Activated T-helper 9 cell treated with anti-CD3 and anti-CD28 coated beads, Interleukin-2, amount 50 U/mL, for 16 hours (primary cell): ENCODE measurements at regions not wholly inside any gene's neighbourhood (a gene's known extent, or its start where the extent isn't known, plus 50 kb on each side); places are given as distances from the start of the nearest gene placed in this dataset.
"Not testable (repeated sequence)": the region's sequence is repeated elsewhere in the genome, so short reads cannot be mapped to it uniquely, and the experiment has no call there.

Experiments
- DNase-seq: peaks from one replicate; pipeline ENCODE4 v3.0.0-alpha.2; 2020; ENCODE audit warnings: low read depth

DNA sequence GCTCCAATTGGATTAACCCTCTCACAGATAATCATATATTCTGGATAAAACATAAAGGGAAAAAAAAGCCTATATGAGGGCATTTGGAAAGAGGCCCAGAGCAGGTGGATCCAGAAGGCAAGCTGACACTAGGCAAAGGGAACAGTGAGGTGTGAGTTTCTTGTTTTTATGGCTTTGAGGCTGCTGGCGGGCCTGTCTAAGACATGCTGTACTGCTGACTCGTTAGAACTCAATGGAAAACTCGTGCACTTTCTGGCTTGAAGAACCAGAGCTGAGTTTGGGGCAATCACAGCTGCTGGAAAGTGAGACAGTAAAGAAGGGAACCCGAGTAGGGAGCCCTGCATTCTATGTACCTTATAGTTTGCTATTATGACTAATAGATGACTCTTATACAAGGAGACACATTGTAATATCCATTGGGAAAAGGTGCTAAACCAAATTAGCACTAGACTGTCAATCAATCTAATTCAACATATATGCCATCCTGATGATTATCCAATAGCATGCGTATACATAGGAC, 637.1 kb downstream of the GATA3 start:
- no peak for DNase-seq

DNA sequence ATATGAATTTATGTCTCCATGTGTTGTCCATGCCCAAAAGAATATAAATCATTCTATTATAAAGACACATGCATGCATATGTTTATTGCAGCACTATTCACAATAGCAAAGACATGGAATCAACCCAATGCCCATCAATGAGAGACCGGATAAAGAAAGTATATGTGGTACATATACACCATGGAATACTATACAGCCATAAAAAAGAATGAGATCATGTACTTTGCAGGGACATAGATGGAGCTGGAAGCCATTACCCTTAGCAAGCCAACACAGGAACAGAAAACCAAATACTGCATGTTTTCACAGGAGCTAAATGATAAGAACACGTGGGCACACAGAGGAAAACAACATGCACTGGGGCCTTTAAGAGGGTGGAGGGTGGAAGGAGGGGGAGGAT, 639.1 kb downstream of the GATA3 start:
- not testable (repeated sequence) for DNase-seq

DNA sequence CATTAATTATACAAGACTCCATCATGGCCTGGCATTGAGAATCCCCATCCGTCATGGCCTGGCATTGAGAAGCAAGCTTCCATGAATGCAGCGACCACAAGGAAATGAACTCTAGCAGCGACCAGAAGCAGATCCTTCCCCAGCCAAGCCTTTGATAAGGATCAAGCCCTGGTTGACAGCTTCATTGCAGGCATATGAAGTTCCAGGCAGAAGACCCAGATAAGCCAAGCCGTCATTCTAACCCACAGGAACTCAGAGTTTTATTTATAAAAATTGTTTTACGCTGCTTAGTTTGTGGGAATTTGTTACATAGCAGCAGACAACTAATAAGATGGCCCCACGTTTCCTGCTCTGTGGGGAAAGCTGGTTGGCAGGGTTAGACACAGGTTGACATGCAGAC, 642.3 kb downstream of the GATA3 start:
- DNase-seq = no peak

DNA sequence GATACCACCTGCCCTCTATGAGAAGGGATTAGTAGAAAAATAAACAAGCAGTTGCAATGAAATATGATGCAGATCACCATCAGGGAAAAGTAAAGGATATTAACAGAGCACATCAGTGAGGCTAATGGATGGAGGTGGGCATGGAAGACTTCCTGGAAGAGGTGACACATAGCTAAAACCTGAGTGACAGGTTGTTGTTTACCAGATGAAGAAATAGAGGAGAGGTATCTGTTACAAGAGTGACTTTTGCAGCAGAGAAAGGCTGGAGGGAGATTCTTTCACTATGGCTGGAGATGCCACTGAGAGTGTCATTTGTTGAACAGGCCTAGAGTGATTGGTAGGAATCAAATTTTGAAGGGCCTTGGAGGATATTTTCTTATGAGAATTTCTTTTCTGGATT, 646.2 kb downstream of the GATA3 start:
- DNase-seq = no peak

DNA sequence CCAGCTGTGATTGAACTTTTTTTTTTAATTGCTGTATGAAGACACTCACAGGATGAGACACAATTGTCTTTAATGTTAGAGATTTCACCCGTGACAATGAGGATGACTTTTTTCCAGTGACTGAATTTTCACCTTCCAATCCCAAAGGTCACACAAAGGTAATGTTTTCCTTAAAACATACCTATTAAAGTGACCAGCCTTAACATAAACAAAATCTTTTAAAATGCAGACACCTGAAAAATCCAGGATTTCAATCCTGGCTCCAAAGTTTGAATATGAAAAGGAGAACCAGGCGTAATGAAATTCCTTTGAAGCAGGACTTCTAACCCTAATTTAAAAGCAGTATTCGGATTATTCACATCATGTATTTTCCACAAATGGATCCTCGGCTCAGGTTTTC, 647.7 kb downstream of the GATA3 start:
- DNase-seq = no peak

DNA sequence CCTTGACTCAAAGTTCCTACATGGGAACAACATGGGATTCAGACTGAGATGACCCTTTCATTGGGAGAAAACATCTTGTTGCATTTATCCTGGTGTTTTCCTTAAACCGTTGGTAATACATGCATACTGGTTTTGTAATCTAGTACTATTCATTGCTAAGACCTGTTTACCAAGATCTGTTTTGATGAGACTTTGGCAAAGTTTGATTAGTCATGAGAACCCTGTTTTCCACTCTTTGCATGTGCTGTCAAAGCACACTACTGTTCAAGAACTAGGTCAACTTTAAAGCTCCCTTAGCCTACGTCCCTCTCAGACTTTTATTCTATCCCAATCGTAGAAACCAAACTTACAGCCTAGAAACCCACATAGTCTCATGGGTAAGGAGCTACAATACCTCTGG, 650.9 kb downstream of the GATA3 start:
- DNase-seq = no peak

DNA sequence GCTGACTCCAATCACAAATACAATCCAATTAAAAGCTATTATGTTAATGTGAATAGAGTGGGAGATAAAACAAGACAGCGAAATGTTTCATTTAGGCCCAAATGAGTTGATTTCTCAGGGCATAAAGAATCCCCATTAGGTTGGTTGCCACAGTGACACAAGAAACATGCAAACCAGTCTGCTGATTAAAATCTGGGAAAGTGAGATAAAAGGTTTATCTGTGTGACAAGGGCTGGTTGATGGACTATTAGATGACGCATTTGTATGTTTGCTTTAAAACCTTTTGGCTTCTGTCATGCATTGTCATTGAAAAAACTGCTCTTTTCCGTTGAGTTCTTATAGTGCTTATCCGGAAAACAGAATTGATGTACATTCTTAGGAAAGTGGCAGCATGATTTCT, 658.2 kb downstream of the GATA3 start:
- DNase-seq = no peak

DNA sequence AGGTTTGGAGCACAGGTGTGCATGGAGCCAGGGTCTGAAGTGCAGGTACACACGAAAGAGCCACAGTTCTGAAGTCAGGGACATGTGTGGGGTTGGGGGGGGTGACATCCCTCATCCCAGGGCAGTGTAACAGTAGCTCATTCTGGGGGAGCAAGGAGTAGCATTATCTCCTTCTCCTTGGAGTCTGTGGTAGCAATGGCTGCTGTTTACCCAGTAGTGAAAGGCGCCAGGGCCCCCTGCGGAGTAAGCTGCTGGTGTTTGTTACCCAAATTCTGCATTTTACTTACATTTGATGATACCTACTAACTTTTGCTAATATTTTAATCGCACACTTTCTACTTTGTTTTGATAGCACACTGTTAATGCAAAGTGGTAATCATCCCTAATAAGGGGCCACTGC, 665.5 kb downstream of the GATA3 start:
- DNase-seq = no peak

DNA sequence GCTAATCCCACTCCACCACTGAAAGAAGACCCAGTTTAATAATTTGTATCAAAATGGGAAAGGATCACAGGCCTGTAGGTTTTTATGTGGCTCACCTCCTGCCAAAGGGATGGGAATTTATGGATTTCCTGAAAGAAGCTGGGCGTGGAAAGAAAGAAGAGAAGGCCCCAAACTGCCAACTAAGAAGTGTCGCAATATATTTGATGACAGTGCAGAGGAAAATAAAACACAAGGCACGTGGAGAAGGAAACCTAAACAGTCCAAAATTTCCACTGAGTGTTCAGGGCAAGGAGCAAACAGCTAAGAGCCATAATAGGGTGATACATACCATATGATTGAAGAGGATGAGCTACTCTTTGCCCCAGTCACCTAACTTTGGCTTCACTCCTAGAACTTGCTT, 667.2 kb downstream of the GATA3 start:
- no peak for DNase-seq

DNA sequence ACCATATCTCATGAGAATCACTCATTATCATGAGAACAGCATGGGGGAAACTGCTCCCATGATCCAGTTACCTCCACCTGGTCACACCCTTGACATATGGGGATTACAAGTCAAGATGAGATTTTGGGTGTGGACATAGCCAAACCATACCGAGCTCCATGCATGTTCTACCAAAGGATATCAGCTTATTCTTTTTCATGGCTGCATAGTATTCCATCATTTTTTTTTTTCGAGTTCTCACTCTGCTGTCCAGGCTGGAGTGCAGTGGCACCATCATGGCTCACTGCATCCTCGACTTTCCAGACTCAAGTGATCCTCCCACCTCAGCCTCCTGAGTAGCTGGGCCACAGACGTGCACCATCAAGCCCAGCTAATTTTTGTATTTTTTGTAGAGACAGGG, 668.3 kb downstream of the GATA3 start:
- no peak for DNase-seq

DNA sequence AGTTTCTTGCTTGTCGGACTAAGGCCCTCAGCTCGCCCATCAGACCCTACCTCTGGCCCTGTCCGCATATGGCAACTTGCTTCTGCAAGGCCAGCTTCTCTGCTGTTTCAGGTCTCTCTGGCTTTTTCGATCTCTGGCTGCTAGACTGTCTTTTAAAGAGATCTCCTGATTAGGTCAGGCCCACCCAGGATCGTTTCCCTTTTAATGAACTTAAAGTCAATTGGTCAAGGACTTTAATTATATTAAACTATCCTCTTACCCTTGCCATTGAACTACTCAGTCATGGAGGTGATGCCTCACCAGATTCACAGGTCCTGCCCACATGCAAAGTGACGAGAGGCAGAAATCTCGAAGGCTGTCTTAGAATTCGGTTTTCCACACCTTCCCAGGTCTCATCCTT, 670.9 kb downstream of the GATA3 start:
- DNase-seq = no peak

DNA sequence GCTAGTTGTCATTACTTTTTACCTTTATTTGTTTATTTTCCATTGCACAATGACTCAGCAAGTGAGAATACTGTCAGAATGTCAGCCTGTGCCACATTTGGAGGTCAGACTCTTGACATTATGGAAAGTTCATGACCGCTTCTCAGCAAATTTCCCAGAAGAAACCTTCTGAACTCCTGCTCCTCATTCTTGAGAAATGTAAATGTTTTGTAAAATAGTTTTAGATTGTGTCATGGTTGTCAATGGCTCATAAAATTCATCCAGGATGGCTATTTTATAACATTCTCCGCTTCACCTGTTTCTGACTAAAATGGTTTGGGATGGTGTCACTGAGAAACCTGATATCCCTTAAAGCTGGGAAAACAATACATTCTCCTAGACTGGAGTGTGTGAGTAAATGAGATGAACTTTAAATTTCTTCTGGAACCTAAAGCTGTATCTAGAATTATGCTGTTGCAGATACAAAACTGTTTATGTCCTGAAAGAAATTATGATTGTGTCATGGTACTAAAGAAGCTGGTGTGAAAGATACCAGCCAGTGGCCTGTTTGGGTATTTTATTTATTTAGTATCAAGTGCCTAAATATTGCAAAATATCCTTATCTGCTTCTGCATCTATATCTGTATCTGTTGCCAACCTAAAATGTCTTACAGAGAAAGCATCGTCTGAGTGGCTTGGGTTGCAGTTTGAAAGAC, 671.7 kb downstream of the GATA3 start:
- no peak for DNase-seq

DNA sequence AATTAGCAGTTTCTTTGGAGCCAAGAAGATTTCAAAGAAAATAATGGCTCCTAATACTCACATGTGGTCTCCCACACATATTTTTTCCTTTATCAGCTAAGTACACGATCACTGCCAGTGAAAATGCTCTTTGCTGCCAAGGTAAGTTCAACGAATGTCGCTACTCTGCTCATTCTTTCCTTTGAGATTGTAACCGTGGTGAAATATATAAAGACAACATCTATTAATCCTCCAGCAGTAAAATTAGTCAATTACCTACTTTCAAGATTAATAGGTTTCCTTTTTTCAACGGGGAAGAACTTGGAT, 672.2 kb downstream of the GATA3 start:
- DNase-seq = no peak

DNA sequence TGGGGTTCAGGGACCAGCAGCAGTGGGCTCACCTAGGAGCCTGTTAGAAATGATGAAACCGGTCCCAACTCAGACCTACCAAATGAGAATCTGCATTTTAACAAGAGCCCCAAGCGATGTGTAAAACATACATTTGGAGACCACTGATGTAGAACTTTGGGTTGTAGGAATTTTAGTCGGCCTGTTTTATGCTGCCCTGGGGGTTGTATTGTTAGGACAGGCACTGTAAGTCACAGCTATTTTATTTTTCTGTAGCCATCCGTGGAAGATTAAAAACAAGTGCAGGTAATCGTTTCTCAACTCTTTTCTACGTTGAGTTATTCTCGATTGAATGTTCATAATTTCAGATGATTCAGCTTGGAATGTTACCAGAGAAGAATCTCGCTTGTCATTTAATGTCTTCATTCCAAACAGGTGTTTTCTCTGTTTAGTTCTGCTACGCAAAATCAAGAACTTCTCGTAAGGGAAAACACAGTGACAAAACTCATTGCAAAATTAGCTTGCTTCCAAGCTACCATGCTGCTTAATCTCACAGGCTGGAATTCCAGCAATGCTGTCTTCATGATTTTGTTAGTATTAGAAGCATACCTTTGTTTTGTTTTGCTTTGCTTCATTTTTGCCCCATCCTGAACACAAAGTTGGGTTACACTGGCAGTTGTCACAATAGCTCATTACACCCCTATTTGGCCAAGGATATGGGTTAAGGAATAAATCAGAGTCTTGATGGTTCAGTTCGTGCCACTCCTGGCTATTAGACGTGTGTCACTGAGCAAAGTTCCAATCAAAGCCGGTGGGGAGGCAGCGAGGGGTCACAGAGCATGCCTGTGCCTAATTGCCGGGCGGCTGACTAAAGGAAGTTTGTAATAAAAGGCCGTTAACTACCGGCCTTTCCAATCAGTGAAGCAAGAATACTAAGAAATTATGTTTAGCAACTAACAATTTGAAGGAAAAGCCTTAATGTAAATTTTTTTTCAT, 676.9 kb downstream of the GATA3 start:
- DNase-seq = no peak

DNA sequence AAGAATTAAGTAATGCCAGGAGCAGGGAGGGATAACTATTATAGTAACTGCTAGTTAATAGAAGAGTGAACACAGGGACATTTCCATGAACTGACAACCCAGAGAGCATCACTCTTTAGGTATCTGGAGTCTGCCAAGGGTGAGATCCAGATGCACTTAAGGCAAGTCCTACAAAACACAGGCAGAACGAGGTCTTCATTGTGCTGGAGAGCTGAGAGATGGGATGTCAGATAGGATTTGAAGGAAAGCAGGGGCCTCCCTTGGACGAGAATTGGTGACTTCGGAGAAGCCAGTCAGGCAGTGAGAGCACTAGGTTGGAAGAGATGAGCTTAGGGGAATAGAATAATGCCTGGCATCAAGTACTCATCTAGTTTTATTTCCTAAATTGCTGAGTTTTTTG, 684.5 kb downstream of the GATA3 start:
- DNase-seq = no peak

DNA sequence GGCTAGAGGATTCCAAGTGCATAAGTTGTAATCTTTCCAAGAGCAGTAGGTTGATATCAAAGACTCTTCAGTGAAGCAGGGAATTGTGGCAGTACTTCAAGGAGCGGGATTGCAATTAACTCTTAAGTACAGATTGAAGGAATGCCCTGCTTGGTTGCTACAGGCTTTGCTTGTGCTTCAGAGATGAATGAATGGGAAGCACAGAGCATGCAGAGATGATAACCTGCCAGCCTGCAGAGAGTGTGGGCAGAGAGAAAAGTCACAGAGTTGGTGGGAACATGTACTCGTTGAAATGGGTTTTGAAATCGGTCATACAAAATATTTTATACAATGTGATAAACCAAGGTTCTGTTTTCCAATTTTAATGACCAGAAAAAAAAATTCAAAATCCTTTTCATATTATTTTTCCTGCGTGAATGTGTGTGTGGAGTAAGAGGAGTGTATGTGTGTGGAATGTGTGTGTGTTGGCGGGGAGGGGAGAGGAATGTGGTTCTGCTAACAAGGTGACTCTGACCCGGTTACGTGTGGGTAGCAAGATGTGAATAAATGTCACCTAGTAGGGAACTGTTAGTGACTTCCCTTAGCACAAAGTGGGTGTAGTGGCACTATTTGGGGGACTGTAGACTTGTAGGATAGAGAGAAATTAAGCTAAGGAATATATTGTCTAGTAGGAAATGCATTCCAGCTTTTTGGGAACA, 697.8 kb downstream of the GATA3 start:
- DNase-seq = no peak

DNA sequence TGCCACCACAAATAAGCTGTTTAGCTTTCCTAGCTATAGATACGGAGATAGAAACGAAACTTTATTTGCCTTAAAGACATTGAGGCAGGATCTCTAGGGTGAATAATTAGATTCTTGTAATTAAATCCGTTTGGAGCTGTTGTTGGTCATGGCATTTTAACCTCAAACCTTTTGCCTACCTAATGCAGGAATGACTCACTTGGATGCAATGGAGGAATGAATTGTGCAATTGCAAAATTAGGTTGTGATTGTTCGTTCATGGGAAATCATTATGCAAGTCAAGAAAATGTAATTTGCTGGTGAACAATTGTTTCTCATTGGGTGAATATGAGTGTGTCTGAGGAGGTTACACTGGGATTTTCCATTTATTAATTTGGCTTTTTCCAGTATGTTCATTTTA, 703.5 kb downstream of the GATA3 start:
- DNase-seq = no peak

DNA sequence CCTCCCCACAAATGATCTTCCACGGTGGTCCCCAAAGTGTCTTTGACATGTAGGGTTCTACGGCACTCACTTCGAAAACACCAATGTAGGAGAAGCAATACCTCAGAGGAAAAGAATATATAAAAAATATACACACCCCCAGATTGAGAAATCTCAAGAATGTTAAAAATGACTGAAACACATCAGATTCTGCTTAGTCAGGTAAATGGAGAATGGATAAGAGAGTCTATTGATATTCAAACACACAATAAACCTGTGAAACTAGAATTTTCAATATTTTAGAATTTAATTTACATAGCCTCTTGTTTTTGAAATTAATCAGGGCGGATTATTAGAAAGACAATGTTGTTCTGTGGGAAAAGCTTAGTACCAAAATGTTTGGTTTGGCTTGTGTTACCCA, 712.4 kb downstream of the GATA3 start:
- DNase-seq = no peak

DNA sequence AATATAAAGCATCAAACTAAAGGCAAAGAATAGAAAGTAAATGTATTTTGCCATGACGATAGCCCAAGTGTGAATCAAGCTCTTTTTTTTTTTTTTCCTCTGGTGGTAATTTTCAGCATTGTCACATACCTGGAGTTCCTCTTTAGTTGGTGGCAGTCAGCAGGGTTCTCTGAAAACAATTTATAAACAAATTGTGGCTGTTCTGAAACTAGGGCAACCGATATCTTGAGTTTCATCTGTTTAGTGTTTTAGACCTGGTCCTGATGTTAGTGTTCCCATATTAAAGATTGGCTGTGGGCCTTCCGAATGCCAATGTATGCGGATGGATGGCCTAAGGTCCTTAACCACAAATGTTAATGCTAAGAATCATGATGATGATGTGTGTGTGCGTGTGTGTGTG, 713.1 kb downstream of the GATA3 start:
- no peak for DNase-seq

DNA sequence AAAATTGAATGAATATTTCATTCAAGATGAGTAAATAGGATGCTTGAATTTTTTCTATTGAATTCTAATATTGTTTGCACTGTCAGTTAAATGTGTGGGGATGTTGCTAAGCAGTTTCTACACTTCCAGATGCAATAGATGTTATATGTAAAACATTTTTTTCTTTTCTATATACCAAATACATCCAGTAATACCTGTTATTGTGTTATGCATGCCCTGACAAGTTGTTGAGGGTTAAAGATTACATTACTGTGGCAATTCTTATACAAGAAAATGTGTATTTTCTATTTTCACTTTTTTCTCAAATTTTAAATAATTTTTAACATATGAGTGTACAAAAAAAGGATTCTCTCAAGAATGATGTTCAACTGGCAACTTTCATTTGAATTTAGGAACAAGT, 713.9 kb downstream of the GATA3 start:
- DNase-seq = no peak

DNA sequence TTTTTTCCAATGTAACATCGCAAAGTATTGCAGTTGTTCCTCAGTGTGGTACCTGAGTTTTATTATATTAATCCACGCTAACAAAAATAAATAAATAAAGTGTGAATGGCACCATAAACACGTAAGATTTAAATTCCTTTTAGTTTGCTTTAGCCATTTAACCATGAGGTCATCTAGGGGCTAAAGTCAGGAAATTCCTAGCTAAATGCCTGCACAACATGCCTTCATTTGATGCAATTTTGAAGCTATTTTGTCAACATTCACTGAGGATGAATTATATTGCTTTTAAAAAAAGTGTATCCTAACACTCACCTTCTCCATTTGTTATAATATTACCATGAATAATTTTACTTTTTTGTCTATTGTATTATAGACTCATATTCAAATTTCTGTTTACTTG, 714.4 kb downstream of the GATA3 start:
- DNase-seq = no peak

DNA sequence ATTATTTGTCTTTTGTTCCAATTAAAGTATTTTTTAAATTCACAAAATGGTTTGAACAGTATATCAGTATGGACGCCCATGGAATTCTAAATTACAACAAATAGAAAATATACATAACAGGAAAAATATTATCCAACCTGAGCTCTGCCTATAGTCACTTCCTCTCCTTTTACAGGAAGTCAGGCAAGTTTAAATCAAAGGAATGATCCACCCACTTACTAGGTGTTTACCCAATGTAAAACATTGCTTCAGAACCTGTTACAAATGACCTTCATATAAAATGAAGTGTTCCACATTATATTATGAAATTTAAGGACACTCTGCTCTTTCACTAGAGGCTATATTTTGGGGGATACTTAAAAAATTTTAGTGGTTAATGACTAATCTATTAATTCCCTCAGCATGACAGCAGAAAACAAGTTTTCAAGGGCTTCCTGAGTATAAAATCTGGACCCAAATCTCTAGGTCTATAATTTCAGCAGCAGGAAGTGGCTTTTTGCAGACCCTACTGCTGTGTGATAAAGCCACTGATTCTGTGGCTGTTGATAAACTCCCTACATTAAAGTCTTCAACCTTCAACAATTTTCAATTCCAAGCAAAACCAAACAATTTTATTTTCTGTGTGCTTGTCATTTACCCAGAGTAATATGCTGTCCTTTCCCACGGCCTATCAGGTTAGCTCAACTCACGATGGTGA, 722.6 kb downstream of the GATA3 start:
- no peak for DNase-seq
